ENCODE measurements at regions not wholly inside any gene's neighbourhood (a gene's known extent, or its start where the extent isn't known, plus 50 kb on each side); places are given as distances from the start of the nearest gene placed in this dataset.

GRCh38 chr4:167711517-167711916 lies 380.8 kb upstream of the ANXA10 start:
- DNase-seq, result no peak

- no peak for DNase-seq
Measured at GRCh38 chr4:167713756-167714155, 378.6 kb upstream of the ANXA10 start.

GRCh38 chr4:167715176-167715575 lies 377.2 kb upstream of the ANXA10 start:
- DNase-seq, result no peak

GRCh38 chr4:167717495-167717894 lies 374.8 kb upstream of the ANXA10 start:
- DNase-seq, result no peak

GRCh38 chr4:167721617-167722486 lies 370.5 kb upstream of the ANXA10 start:
- no peak for DNase-seq

- no peak for DNase-seq
Measured at GRCh38 chr4:167722487-167722808, 369.9 kb upstream of the ANXA10 start.

- no peak for DNase-seq
Measured at GRCh38 chr4:167724941-167725340, 367.4 kb upstream of the ANXA10 start.

- no peak for DNase-seq
Measured at GRCh38 chr4:167730769-167731168, 361.6 kb upstream of the ANXA10 start.

GRCh38 chr4:167745024-167745687 lies 347.2 kb upstream of the ANXA10 start:
- DNase-seq, result no peak

- no peak for DNase-seq
Measured at GRCh38 chr4:167767281-167767680, 325.1 kb upstream of the ANXA10 start.

- no peak for DNase-seq
Measured at GRCh38 chr4:167774646-167775045, 317.7 kb upstream of the ANXA10 start.

- DNase-seq, result no peak
Measured at GRCh38 chr4:167775375-167775774, 317.0 kb upstream of the ANXA10 start.

- DNase-seq, result no peak
Measured at GRCh38 chr4:167779280-167779679, 313.1 kb upstream of the ANXA10 start.

GRCh38 chr4:167779864-167780263 lies 312.5 kb upstream of the ANXA10 start:
- DNase-seq, result no peak

- DNase-seq, result no peak
Measured at GRCh38 chr4:167784826-167785225, 307.5 kb upstream of the ANXA10 start.

GRCh38 chr4:167785523-167785922 lies 306.8 kb upstream of the ANXA10 start:
- DNase-seq, result no peak

- no peak for DNase-seq
Measured at GRCh38 chr4:167786504-167786903, 305.8 kb upstream of the ANXA10 start.

- DNase-seq, result no peak
Measured at GRCh38 chr4:167787231-167787630, 305.1 kb upstream of the ANXA10 start.

GRCh38 chr4:167802463-167803212 lies 289.7 kb upstream of the ANXA10 start:
- DNase-seq, result no peak

GRCh38 chr4:167811958-167812357 lies 280.4 kb upstream of the ANXA10 start:
- no peak for DNase-seq

GRCh38 chr4:167826281-167826680 lies 266.1 kb upstream of the ANXA10 start:
- DNase-seq, result no peak

GRCh38 chr4:167831855-167832254 lies 260.5 kb upstream of the ANXA10 start:
- no peak for DNase-seq

GRCh38 chr4:167838686-167839085 lies 253.7 kb upstream of the ANXA10 start:
- no peak for DNase-seq

GRCh38 chr4:167842487-167842886 lies 249.8 kb upstream of the ANXA10 start:
- no peak for DNase-seq

All from SHP77 treated with DMSO at 0.1 percent for 48 hours (cell line).